ENCODE measurements at regions not wholly inside any gene's neighbourhood (a gene's known extent, or its start where the extent isn't known, plus 50 kb on each side); places are given as distances from the start of the nearest gene placed in this dataset.
"Not testable (repeated sequence)": the region's sequence is repeated elsewhere in the genome, so short reads cannot be mapped to it uniquely, and the experiment has no call there.

- no peak for DNase-seq
These were observed 382.3 kb upstream of the CHST9 start for GRCh38 chr18:27567434-27567833.

GRCh38 chr18:27564066-27564465 is 379.0 kb upstream of the CHST9 start:
- DNase-seq = no peak

GRCh38 chr18:27558388-27559155 is 373.5 kb upstream of the CHST9 start:
- DNase-seq = no peak

GRCh38 chr18:27556741-27557140 is 371.6 kb upstream of the CHST9 start:
- no peak for DNase-seq

- no peak for DNase-seq
These were observed 364.4 kb upstream of the CHST9 start for GRCh38 chr18:27549335-27550039.

GRCh38 chr18:27546991-27547390 is 361.9 kb upstream of the CHST9 start:
- DNase-seq = peak; percentile 29

GRCh38 chr18:27544206-27544605 is 359.1 kb upstream of the CHST9 start:
- DNase-seq = no peak

GRCh38 chr18:27541293-27541692 is 356.2 kb upstream of the CHST9 start:
- DNase-seq = no peak

- DNase-seq = no peak
These were observed 355.0 kb upstream of the CHST9 start for GRCh38 chr18:27540111-27540510.

- peak; percentile 7 for DNase-seq
These were observed 343.9 kb upstream of the CHST9 start for GRCh38 chr18:27528925-27529521.

- no peak for DNase-seq
These were observed 342.7 kb upstream of the CHST9 start for GRCh38 chr18:27527856-27528255.

GRCh38 chr18:27520401-27520800 is 335.3 kb upstream of the CHST9 start:
- DNase-seq = no peak

- DNase-seq = not testable (repeated sequence)
These were observed 325.0 kb upstream of the CHST9 start for GRCh38 chr18:27510036-27510633.

- DNase-seq = no peak
These were observed 316.6 kb upstream of the CHST9 start for GRCh38 chr18:27501671-27502070.

GRCh38 chr18:27500531-27500930 is 315.4 kb upstream of the CHST9 start:
- no peak for DNase-seq

GRCh38 chr18:27497246-27497645 is 312.1 kb upstream of the CHST9 start:
- no peak for DNase-seq

- no peak for DNase-seq
These were observed 308.1 kb upstream of the CHST9 start for GRCh38 chr18:27493182-27493581.

GRCh38 chr18:27491772-27492171 is 306.7 kb upstream of the CHST9 start:
- no peak for DNase-seq

GRCh38 chr18:27483276-27483675 is 298.2 kb upstream of the CHST9 start:
- DNase-seq = peak; percentile 13

GRCh38 chr18:27478459-27478858 is 293.4 kb upstream of the CHST9 start:
- DNase-seq = no peak

GRCh38 chr18:27473318-27473717 is 288.2 kb upstream of the CHST9 start:
- no peak for DNase-seq

GRCh38 chr18:27467073-27467472 is 282.0 kb upstream of the CHST9 start:
- no peak for DNase-seq

GRCh38 chr18:27461957-27462356 is 276.8 kb upstream of the CHST9 start:
- no peak for DNase-seq

GRCh38 chr18:27449104-27449503 is 264.0 kb upstream of the CHST9 start:
- no peak for DNase-seq
